GM18861 (cell line): ENCODE measurements at regions not wholly inside any gene's neighbourhood (a gene's known extent, or its start where the extent isn't known, plus 50 kb on each side); places are given as distances from the start of the nearest gene placed in this dataset.

Experiments used
- ATAC-seq: cut with Tn5 transposase; IDR thresholded peaks from one replicate; pipeline ENCODE4 v1.9.1; 2021; ENCODE audit not compliant: unreplicated experiment

- no peak for ATAC-seq
Observed at GRCh38 chr13:33891196-33891742, 73.3 kb downstream of the RFC3 start.

GRCh38 chr13:33893559-33893958 lies 75.6 kb downstream of the RFC3 start:
- no peak for ATAC-seq

GRCh38 chr13:33904431-33904830 lies 86.5 kb downstream of the RFC3 start:
- no peak for ATAC-seq

GRCh38 chr13:33908116-33908515 lies 90.2 kb downstream of the RFC3 start:
- ATAC-seq, result no peak

- ATAC-seq, result no peak
Observed at GRCh38 chr13:33910255-33910654, 92.3 kb downstream of the RFC3 start.

GRCh38 chr13:33911521-33911920 lies 93.6 kb downstream of the RFC3 start:
- no peak for ATAC-seq

GRCh38 chr13:33913829-33914228 lies 95.9 kb downstream of the RFC3 start:
- ATAC-seq, result no peak

- ATAC-seq, result no peak
Observed at GRCh38 chr13:33917190-33917589, 99.2 kb downstream of the RFC3 start.

GRCh38 chr13:33918199-33918932 lies 100.4 kb downstream of the RFC3 start:
- no peak for ATAC-seq

GRCh38 chr13:33919120-33919519 lies 101.2 kb downstream of the RFC3 start:
- no peak for ATAC-seq

- no peak for ATAC-seq
Observed at GRCh38 chr13:33925563-33925962, 107.6 kb downstream of the RFC3 start.

GRCh38 chr13:33927315-33927714 lies 109.4 kb downstream of the RFC3 start:
- no peak for ATAC-seq

GRCh38 chr13:33931397-33932311 lies 113.7 kb downstream of the RFC3 start:
- ATAC-seq, result peak; percentile 55

GRCh38 chr13:33932769-33933406 lies 114.9 kb downstream of the RFC3 start:
- ATAC-seq, result no peak

GRCh38 chr13:33933810-33934209 lies 115.9 kb downstream of the RFC3 start:
- no peak for ATAC-seq

- ATAC-seq, result no peak
Observed at GRCh38 chr13:33934343-33934742, 116.4 kb downstream of the RFC3 start.

GRCh38 chr13:33934951-33935371 lies 117.0 kb downstream of the RFC3 start:
- no peak for ATAC-seq

GRCh38 chr13:33935969-33936368 lies 118.0 kb downstream of the RFC3 start:
- no peak for ATAC-seq

- no peak for ATAC-seq
Observed at GRCh38 chr13:33937373-33938098, 119.6 kb downstream of the RFC3 start.

- ATAC-seq, result no peak
Observed at GRCh38 chr13:33940256-33940655, 122.3 kb downstream of the RFC3 start.

GRCh38 chr13:33940898-33941297 lies 122.9 kb downstream of the RFC3 start:
- no peak for ATAC-seq
